Mucosa of stomach (tissue), 1 donor: ENCODE measurements at regions not wholly inside any gene's neighbourhood (a gene's known extent, or its start where the extent isn't known, plus 50 kb on each side); places are given as distances from the start of the nearest gene placed in this dataset.
"Not testable (repeated sequence)": the region's sequence is repeated elsewhere in the genome, so short reads cannot be mapped to it uniquely, and the experiment has no call there.

Source experiments
- H3K27me3 ChIP-seq: one replicate; pipeline ENCODE4 v1.7.0; 2013; ENCODE audit warnings: mild to moderate bottlenecking, low read length; ENCODE audit not compliant: control insufficient read depth, insufficient read depth
- H3K36me3 ChIP-seq: one replicate; pipeline ENCODE4 v1.7.0; 2013; ENCODE audit warnings: low read length; ENCODE audit not compliant: control insufficient read depth, insufficient read depth
- H3K4me1 ChIP-seq: one replicate; pipeline ENCODE4 v1.7.0; 2013; ENCODE audit warnings: mild to moderate bottlenecking, low read length; ENCODE audit not compliant: control insufficient read depth, insufficient read depth
- H3K4me3 ChIP-seq: one replicate; pipeline ENCODE4 v1.7.0; 2013; ENCODE audit warnings: low read length
- H3K9ac ChIP-seq: one replicate; pipeline ENCODE4 v1.7.0; 2013; ENCODE audit warnings: mild to moderate bottlenecking, low read length, moderate library complexity
- H3K9me3 ChIP-seq: one replicate; pipeline ENCODE4 v1.7.0; 2013; ENCODE audit warnings: mild to moderate bottlenecking, low read length, moderate library complexity; ENCODE audit not compliant: control insufficient read depth
- donor health status: Pancreatic carcinoma.

DNA sequence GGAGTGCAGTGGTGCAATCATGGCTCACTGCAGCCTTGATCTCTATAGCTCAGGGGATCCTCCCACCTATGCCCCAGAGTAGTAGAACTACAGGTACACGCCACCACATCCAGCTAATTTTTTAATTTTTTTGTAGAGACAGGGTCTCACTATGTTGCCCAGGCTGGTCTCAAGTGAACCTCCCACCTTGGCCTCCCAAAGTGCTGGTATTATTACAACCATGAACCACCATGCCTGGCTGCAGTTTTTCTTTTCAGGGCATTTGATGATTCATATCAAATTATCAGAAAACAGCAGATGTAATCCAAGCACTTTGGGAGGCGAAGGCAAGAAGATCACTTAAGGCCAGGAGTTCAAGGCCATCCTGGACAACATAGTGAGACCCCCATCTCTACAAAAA is 88.4 kb upstream of the JARID2 start:
- H3K9me3 ChIP-seq = no peaks in the 10 kb centered on the region
- no peaks in the 10 kb centered on the region for H3K27me3 ChIP-seq
- H3K9ac ChIP-seq = no peak overlapping the region
- H3K4me3 ChIP-seq = no peak overlapping the region
- H3K36me3 ChIP-seq = no peaks in the 10 kb centered on the region
- no peaks in the 10 kb centered on the region for H3K4me1 ChIP-seq

DNA sequence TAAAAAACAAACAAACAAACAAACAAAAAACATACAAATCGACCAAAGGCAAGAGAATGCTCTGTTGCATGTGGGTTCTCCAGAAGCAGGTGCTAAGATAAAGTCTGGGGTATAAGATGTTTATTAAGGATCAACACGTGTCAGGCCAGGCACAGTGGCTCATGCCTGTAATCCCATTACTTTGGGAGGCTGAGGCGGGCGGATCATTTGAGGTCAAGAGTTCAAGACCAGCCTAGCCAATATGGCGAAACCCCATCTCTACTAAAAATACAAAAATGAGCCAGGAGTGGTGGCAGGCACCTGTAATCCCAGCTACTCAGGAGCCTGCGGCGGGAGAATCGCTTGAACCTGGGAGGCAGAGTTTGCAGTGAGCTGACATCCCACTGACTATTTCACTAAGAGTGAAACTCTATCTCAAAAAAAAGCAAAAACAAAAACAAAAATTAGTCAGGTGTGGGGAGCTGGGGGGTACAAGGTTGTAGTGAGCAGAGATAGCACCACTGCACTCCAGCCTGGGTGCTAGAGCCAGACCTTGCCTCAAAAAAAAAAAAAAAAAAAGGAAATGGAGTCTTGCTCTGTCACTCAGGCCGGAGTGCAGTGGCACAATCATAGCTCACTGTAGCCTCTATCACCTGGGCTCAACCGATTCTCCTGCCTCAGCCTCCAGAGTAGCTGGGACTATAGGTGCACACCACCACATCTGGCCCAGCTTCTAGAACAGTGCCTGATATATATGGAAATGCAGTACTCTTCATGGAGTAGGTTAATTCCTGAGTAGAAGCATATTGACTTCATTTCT is 86.8 kb upstream of the JARID2 start:
- Histone ChIP-seq H3K27me3 (no peaks in the 10 kb centered on the region), H3K4me1 (no peaks in the 10 kb centered on the region), H3K9me3 (no peaks in the 10 kb centered on the region), H3K4me3 (no peak overlapping the region), H3K9ac (no peak overlapping the region), H3K36me3 (no peaks in the 10 kb centered on the region)

DNA sequence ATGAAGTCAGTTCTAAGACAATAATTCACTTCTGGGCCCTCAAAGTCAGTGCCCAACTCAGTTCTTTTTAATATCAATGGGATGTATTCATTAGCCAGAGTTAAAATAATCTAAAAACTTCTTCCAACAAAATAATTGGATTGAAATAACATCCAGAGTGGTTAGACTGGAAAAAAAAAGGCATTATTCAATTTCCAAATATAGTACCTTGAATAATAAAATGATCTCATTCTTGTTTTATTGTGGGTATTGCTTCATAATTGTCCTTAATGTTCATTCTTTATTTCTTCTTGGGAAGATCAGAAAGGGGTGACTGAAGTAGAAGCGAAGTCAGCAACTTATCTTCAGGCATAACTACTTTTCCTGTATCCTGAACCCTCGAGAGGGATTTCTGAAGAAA is 85.1 kb upstream of the JARID2 start:
- Histone ChIP-seq H3K4me1 (no peaks in the 10 kb centered on the region), H3K9ac (no peak overlapping the region), H3K9me3 (no peaks in the 10 kb centered on the region), H3K4me3 (no peak overlapping the region), H3K27me3 (no peaks in the 10 kb centered on the region), H3K36me3 (no peaks in the 10 kb centered on the region)

DNA sequence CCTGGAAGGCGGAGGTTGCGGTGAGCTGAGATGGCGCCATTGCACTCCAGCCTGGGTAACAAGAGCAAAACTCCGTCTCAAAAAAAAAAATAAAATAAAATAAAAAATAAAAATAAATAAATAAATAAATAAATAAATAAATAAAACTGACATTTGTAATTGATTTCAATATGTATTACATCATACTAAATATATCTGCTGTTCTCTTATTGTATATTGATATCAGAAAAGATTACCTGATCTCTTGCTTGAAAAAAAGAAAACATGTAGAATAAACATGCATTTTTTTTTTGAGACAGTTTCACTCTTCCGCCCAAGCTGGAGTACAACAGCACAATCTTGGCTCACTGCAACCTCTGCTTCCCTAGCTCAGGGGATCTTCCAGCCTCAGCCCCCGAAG is 81.0 kb upstream of the JARID2 start:
- H3K9ac ChIP-seq, H3K9me3 ChIP-seq, H3K4me1 ChIP-seq, H3K27me3 ChIP-seq, H3K36me3 ChIP-seq, H3K4me3 ChIP-seq: not testable (repeated sequence)

DNA sequence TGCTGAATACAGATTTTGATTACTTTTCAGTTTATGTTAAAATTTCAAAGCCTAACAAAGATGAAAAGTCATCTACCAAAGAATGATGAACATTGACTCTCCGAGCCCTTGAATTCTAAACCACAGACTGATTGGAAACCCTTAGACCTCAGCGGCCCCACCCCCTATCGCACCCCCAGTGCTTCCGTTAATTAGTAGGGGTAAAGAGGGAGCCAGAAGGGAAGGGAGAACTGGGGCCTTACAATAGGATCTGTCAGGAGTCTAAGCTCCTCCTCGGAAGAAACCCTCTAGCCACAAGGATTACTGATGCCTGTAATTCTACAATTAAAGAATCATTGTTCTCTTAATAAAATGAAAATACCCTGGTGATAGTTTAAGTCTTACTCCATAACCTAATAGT is 79.7 kb upstream of the JARID2 start:
- Histone ChIP-seq H3K4me3 (no peak overlapping the region), H3K9ac (no peak overlapping the region), H3K36me3 (no peaks in the 10 kb centered on the region), H3K27me3 (no peaks in the 10 kb centered on the region), H3K9me3 (no peaks in the 10 kb centered on the region), H3K4me1 (no peaks in the 10 kb centered on the region)

DNA sequence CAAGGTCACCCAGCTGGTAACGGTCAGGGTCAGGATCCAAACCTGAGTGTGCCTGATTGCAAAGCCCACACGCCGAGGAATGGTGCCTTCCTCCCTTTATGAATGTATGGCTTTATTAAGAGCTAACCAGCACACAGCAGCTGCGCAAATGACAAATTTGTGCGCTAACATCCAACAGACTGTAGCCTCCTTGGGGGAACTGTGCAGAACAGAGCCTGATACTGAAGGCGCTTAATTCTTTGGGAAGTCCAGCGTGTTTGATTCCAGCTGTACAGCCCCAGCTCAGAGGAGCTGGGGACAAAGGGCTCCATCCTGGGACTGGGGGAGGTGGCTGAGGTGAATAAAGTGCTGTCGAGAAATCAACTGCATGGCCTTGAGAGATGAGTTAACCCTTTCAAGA is 75.7 kb upstream of the JARID2 start:
- no peaks in the 10 kb centered on the region for H3K9me3 ChIP-seq
- H3K4me3 ChIP-seq = no peak overlapping the region
- no peaks in the 10 kb centered on the region for H3K27me3 ChIP-seq
- H3K9ac ChIP-seq = no peak overlapping the region
- no peaks in the 10 kb centered on the region for H3K36me3 ChIP-seq
- no peaks in the 10 kb centered on the region for H3K4me1 ChIP-seq

DNA sequence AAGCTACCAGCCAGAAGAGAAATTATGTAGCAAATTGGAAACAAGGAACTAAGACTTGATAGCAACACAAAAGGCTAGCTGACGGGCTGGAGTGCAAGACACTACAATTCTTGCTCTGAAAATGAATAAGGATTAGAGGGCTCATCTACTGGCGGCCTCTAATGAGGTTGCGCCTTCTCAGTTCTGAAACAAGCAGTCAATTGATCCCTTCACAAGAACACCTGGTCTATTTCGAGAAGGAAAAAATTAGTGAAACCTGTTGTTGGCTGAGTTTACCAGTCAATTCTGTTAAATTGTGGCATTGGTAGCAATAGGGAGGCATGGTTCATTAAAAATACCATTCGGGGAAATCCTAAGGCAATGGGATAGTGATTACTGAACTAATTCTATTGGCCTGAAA is 74.8 kb upstream of the JARID2 start:
- no peak overlapping the region for H3K4me3 ChIP-seq
- H3K4me1 ChIP-seq = no peaks in the 10 kb centered on the region
- H3K9me3 ChIP-seq = no peaks in the 10 kb centered on the region
- H3K9ac ChIP-seq = no peak overlapping the region
- H3K27me3 ChIP-seq = no peaks in the 10 kb centered on the region
- no peaks in the 10 kb centered on the region for H3K36me3 ChIP-seq

DNA sequence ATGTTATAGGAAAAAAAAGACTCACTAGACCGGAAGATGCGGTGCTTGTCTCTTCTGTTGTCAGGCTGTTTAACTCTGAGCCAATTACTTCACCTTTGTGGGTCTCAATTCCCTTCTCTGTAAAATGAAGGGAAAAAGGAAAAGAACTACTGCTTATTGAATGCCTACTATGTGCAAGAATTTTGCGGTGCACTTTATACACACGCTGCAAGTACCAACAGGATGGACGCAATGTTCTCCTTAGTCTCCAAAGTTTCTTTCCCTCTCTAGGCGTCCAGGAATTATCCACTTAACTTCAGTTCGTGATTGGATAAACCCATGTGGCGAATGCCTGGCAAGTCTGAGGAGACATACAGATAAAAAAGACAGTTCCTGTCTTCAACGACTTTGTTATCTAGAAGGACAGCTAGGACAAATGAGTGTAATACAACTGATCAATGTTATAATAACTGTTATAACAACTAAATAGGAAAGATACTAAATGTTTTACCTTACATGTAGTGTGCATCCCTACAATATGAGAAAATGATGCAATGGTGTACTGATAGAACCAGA is 69.0 kb upstream of the JARID2 start:
- Histone ChIP-seq H3K27me3 (no peaks in the 10 kb centered on the region), H3K9ac (no peak overlapping the region), H3K9me3 (no peaks in the 10 kb centered on the region), H3K4me1 (no peaks in the 10 kb centered on the region), H3K36me3 (no peaks in the 10 kb centered on the region), H3K4me3 (no peak overlapping the region)

DNA sequence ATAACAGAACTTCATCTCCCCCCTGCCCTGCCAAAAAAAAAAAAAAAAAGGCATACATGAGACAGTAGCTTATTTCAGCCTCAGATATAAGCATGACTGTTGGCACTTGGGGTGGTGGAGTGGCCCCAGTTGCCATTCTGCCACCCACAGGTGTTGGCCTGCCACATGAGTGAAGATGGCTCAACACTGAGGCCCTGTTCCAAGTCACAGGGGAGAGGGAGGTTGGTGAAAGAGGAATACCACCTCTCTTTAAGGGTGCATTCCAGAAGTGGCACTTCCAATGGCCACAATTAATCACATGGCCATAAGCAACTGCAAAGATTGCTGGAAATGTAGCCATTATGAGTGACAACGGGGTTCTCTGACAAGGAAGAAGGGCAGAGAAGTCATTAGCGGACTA is 61.9 kb upstream of the JARID2 start:
- no peaks in the 10 kb centered on the region for H3K36me3 ChIP-seq
- no peaks in the 10 kb centered on the region for H3K27me3 ChIP-seq
- no peaks in the 10 kb centered on the region for H3K4me1 ChIP-seq
- no peak overlapping the region for H3K9ac ChIP-seq
- H3K4me3 ChIP-seq = no peak overlapping the region
- no peaks in the 10 kb centered on the region for H3K9me3 ChIP-seq

DNA sequence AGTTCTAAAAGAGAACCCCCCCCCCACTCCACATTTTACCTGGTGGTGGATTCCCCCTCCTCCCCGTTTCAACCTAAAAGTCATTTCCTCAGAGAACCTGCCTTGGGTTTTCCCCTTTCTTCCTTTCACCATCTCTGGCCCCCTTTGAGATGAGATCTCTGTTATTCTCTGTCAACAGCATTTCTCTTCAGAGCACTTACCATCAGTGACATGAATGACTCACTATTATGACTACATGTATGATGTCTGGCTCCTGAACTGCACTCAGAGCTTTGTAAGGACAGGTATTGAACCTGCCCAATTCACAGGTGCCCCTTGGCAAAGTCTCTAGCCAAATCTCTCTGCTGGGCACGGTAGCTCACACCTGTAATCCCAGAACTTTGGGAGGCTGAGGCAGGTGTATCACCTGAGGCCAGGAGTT is 61.4 kb upstream of the JARID2 start:
- H3K27me3 ChIP-seq = no peaks in the 10 kb centered on the region
- no peaks in the 10 kb centered on the region for H3K9me3 ChIP-seq
- no peaks in the 10 kb centered on the region for H3K36me3 ChIP-seq

DNA sequence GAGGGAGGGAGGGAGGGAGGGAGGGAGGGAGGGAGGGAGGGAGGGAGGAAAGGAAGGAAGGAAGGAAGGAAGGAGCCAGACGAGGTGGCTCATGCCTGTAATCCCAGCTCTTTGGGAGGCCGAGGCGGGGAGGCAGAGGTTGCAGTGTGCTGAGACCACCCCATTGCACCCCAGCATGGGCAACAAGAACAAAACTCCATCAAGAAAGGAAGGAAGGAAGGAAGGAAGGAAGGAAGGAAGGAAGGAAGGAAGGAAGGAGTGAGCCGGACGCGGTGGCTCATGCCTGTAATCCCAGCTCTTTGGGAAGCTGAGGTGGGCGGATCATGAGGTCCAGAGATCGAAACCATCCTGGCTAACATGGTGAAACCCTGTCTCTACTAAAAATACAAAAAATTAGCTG is 60.8 kb upstream of the JARID2 start:
- H3K4me3 ChIP-seq, H3K9ac ChIP-seq, H3K36me3 ChIP-seq, H3K27me3 ChIP-seq, H3K4me1 ChIP-seq, H3K9me3 ChIP-seq: not testable (repeated sequence)

More for the DNA sequence above, 61.4 kb upstream of the JARID2 start:
- Histone ChIP-seq H3K4me1 (no peaks in the 10 kb centered on the region), H3K4me3 (no peak overlapping the region), H3K9ac (no peak overlapping the region)

DNA sequence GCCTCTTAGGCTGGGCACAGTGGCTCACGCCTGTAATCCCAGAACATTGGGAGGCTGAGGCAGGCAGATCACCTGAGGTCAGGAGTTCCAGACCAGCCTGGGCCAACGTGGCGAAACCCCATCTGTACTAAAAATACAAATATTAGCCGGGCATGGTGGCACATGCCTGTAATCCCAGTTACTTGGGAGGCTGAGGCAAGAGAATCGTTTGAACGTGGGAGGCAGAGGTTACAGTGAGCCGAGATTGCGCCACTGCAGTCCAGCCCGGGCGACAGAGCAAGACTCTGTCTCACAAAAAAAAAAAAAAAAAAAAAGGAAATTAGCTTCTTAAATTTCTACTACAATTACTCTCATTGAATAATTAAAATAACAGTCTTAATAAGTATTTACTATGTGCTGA is 52.4 kb upstream of the JARID2 start:
- H3K9me3 ChIP-seq, H3K9ac ChIP-seq, H3K4me1 ChIP-seq, H3K4me3 ChIP-seq, H3K27me3 ChIP-seq, H3K36me3 ChIP-seq: not testable (repeated sequence)

DNA sequence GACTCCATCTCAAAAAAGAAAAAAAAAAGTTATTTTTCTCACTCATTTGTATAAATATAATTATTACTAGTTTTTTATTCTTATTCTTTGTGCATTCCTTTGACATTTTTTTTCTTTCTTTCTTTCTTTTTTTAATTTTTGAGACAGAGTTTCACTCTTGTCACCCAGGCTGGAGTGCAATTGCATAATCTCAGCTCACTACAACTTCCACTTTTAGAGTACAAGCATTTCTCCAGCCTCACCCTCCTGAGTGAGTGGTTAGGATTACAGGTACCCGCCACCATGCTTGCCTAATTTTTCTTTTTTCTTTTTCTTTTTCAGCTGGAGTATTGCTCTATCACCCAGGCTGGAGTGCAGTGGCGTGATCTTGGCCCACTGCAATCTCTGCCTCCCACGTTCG is 51.4 kb upstream of the JARID2 start:
- Histone ChIP-seq H3K9ac (no peak overlapping the region), H3K9me3 (no peaks in the 10 kb centered on the region), H3K4me3 (no peak overlapping the region), H3K27me3 (no peaks in the 10 kb centered on the region), H3K36me3 (no peaks in the 10 kb centered on the region), H3K4me1 (no peaks in the 10 kb centered on the region)
